GM12878 (cell line): ENCODE measurements at regions not wholly inside any gene's neighbourhood (a gene's known extent, or its start where the extent isn't known, plus 50 kb on each side); places are given as distances from the start of the nearest gene placed in this dataset.
A peak's percentile ranks its signal among the peaks of the same experiment; 100 is the strongest.

Experiments
- EP300 ChIP-seq, 2 experiments: fragments of 150-350 bp in 1 of 2; IDR thresholded peaks; 2 replicates each; pipeline ENCODE4 v1.6.1; 2011 to 2012; ENCODE audit warnings: low read depth in 2 of 2, low read length in 2 of 2, borderline replicate concordance in 1 of 2, improper control_type of control experiment in 1 of 2, inconsistent platforms in 1 of 2; ENCODE audit not compliant: control insufficient read depth in 1 of 2
- POLR2AphosphoS5 ChIP-seq: IDR thresholded peaks from 2 replicates; pipeline ENCODE4 v1.6.1; 2011; ENCODE audit warnings: mild to moderate bottlenecking, low read length, inconsistent platforms
- SKIL ChIP-seq: fragments of 450-650 bp; IDR thresholded peaks from 2 replicates; pipeline ENCODE4 v1.6.1; 2017; ENCODE audit warnings: mild to moderate bottlenecking, low read depth, inconsistent platforms; ENCODE audit not compliant: poor library complexity, severe bottlenecking
- TAF1 ChIP-seq: IDR thresholded peaks from 2 replicates; pipeline ENCODE4 v1.6.1; 2011; ENCODE audit warnings: mild to moderate bottlenecking, low read depth, low read length, borderline replicate concordance
- TCF12 ChIP-seq: IDR thresholded peaks from 2 replicates; pipeline ENCODE4 v1.6.1; 2011; ENCODE audit warnings: low read depth, mild to moderate bottlenecking, low read length
- YY1 ChIP-seq: IDR thresholded peaks from 2 replicates; pipeline ENCODE4 v1.6.1; 2011; ENCODE audit warnings: low read depth, mild to moderate bottlenecking, low read length
- TF ChIP-seq, protein P1 (sequence below), 3 experiments: IDR thresholded peaks in 2 of 3; conservative IDR thresholded peaks in 1 of 3; 2 replicates each; pipeline ENCODE4 v1.5.1; 2011; ENCODE audit warnings: low read depth in 3 of 3, low read length in 3 of 3, mild to moderate bottlenecking in 3 of 3, control low read depth in 2 of 3, moderate library complexity in 2 of 3, inconsistent platforms in 1 of 3, mixed read lengths in 1 of 3; ENCODE audit not compliant: control insufficient read depth in 2 of 3, insufficient read depth in 1 of 3; ENCODE audit errors: extremely low read depth in 1 of 3

- TF ChIP-seq EP300 (IDR thresholded peaks at IDR 0.05; ENCODE audit: borderline replicate concordance in 1 of 2, control insufficient read depth in 1 of 2, low read depth in 2 of 2, low read length in 2 of 2) (no peak), TAF1 (no peak), SKIL (no peak), TCF12 (no peak), YY1 (no peak), POLR2AphosphoS5 (no peak)
- TF ChIP-seq, protein P1, sequence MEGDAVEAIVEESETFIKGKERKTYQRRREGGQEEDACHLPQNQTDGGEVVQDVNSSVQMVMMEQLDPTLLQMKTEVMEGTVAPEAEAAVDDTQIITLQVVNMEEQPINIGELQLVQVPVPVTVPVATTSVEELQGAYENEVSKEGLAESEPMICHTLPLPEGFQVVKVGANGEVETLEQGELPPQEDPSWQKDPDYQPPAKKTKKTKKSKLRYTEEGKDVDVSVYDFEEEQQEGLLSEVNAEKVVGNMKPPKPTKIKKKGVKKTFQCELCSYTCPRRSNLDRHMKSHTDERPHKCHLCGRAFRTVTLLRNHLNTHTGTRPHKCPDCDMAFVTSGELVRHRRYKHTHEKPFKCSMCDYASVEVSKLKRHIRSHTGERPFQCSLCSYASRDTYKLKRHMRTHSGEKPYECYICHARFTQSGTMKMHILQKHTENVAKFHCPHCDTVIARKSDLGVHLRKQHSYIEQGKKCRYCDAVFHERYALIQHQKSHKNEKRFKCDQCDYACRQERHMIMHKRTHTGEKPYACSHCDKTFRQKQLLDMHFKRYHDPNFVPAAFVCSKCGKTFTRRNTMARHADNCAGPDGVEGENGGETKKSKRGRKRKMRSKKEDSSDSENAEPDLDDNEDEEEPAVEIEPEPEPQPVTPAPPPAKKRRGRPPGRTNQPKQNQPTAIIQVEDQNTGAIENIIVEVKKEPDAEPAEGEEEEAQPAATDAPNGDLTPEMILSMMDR (IDR thresholded peaks at IDR 0.05 in 2 of 3, conservative IDR thresholded peaks at IDR 0.05 in 1 of 3; ENCODE audit: control insufficient read depth in 2 of 3, extremely low read depth in 1 of 3, insufficient read depth in 1 of 3, low read depth in 3 of 3, low read length in 3 of 3), result peak in 1 of 3 experiments; percentile 5; a peak in 1 of 6 replicates
Observed at GRCh38 chr12:124162151-124163110, 132.5 kb upstream of the RFLNA start.
